ENCODE measurements at regions not wholly inside any gene's neighbourhood (a gene's known extent, or its start where the extent isn't known, plus 50 kb on each side); places are given as distances from the start of the nearest gene placed in this dataset.

DNA sequence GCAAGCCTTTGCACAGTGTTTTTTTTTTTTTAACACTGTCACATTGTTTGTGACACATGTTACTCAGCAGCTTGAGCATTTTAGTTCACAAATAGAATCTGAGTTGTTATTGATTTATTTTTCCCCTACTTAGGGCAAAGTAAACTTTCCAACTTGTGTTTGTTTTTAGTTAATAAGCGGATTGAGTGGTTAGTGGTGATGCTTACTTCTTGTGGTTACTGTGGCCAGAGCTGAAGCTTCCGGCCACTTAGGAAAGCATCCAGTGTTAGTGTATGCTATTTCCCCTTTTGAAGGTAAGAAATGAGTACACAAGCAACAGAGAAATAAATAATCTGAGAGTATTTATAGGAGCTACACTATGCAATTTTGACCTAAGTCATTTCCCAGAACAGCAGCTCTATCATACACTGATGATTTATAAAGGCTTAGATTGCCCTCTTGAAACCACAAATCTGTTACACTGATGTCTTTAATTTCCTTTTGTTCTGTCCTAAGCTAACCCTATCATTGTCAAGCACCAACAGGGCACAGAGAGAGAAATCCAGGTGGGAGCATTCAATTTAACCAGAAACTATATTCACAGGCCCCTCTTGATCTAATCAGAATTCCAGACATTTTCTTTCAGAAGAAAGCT is 2464.6 kb downstream of the PCDH7 start:
- no peak for DNase-seq (ENCODE audit: low read depth)
- TF ChIP-seq, protein P1, sequence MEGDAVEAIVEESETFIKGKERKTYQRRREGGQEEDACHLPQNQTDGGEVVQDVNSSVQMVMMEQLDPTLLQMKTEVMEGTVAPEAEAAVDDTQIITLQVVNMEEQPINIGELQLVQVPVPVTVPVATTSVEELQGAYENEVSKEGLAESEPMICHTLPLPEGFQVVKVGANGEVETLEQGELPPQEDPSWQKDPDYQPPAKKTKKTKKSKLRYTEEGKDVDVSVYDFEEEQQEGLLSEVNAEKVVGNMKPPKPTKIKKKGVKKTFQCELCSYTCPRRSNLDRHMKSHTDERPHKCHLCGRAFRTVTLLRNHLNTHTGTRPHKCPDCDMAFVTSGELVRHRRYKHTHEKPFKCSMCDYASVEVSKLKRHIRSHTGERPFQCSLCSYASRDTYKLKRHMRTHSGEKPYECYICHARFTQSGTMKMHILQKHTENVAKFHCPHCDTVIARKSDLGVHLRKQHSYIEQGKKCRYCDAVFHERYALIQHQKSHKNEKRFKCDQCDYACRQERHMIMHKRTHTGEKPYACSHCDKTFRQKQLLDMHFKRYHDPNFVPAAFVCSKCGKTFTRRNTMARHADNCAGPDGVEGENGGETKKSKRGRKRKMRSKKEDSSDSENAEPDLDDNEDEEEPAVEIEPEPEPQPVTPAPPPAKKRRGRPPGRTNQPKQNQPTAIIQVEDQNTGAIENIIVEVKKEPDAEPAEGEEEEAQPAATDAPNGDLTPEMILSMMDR (IDR thresholded peaks at IDR 0.05; ENCODE audit: insufficient read depth, low read depth, low read length) = no peak
- no peak overlapping the region for H3K4me3 ChIP-seq (ENCODE audit: low read depth, low read length)

DNA sequence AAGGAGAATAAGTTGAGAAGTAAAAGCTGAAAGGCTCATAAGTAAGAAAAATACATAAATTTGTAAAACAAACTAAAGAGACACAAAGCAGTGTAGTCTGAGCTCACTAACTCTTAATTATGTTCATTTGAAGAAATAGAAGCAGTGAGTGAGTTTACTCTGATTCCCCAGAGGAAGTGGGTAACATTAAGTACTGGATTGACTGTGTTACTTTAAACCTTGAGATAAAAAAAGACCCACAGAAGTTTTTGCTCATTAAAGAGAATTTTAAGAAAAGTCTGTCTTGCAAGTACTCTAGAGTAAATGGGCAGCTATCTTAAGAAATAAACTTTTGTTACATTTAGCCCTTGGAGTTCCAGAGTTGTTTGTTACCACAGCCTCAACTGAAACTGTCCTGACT is 2466.9 kb downstream of the PCDH7 start:
- TF ChIP-seq, protein P1 (IDR thresholded peaks at IDR 0.05; ENCODE audit: insufficient read depth, low read depth, low read length) = no peak
- DNase-seq (ENCODE audit: low read depth) = no peak
- no peak overlapping the region for H3K4me3 ChIP-seq (ENCODE audit: low read depth, low read length)

DNA sequence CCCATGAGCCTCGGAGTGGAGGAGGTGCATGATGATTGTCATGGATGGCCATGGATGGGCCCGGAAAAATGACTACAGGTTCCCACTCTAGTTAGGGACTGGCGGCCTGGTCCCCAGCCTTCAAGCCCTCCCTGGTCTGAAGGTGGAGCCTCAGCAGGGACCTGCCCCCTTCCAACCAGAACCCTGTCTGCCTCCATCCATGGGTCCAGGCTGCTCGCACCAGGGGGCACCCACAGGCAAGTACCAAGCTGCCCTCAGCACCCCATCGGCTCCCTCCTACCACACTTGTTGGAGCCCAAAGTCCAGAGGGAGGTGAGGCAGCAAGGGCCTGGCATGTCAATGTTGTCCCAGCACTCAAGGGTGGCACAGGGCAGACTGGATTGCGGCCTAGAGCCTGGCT is 2468.6 kb downstream of the PCDH7 start:
- TF ChIP-seq, protein P1 (IDR thresholded peaks at IDR 0.05; ENCODE audit: insufficient read depth, low read depth, low read length) = no peak
- H3K4me3 ChIP-seq (ENCODE audit: low read depth, low read length) = no peak overlapping the region
- no peak for DNase-seq (ENCODE audit: low read depth)

DNA sequence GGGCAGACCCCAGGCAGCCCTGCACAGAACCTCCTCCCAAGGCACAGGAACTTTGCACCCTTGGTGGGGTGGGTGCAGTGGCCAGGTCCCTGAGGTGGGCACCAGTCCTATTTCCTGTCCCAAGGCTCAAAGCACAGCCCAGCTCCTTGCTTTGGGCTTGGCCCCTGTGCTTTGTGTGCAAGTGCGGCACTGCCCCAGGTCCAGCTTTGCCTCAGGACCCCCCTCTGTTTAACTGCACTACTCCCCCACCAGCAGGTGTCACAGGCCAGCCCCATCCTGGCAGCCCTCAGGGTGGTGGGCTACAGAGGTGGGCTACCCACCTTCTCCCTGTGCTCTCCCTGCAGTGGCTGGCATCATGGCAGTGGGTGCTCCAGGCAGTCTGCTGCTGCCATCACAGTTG is 2469.0 kb downstream of the PCDH7 start:
- H3K4me3 ChIP-seq (ENCODE audit: low read depth, low read length) = no peak overlapping the region
- TF ChIP-seq, protein P1 (IDR thresholded peaks at IDR 0.05; ENCODE audit: insufficient read depth, low read depth, low read length) = no peak
- no peak for DNase-seq (ENCODE audit: low read depth)

DNA sequence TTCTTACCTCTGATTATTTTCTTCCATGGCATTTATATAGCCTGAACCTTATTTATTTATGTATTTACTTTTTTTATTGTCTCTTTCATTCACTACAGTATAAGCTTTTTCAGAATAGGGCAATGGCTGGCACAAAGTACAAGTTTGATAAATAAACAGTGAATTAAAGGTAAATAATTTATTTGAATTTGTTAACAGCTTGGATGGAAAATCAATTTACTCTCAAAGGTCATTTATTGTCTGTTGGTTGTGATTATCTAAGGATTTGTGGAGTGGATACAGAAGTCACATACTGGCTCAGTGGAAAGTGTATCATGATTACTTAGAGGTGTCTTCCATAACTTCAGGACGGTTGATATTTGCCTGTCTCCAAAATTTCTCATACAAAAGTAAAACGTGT is 2472.9 kb downstream of the PCDH7 start:
- TF ChIP-seq, protein P1 (IDR thresholded peaks at IDR 0.05; ENCODE audit: insufficient read depth, low read depth, low read length) = no peak
- H3K4me3 ChIP-seq (ENCODE audit: low read depth, low read length) = no peak overlapping the region
- no peak for DNase-seq (ENCODE audit: low read depth)

DNA sequence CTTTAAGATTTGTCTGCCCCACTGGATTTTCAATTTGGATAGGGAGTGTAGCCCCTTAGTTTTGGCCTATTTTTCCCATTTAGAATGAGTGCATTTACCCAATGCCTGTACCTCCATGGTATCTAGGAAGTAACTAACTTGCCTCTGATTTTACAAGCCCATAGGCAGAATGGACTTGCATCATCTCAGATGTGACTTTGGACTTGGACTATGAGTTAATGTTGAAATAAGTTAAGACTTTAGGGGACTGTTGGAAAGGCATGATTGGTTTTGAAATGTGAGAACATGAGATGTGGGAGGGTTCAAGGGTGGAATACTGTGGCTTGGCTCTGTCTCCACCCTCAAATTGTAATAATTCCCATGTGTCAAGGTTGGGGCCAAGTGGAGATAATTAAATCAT is 2480.2 kb downstream of the PCDH7 start:
- no peak overlapping the region for H3K4me3 ChIP-seq (ENCODE audit: low read depth, low read length)
- TF ChIP-seq, protein P1 (IDR thresholded peaks at IDR 0.05; ENCODE audit: insufficient read depth, low read depth, low read length) = no peak
- no peak for DNase-seq (ENCODE audit: low read depth)

DNA sequence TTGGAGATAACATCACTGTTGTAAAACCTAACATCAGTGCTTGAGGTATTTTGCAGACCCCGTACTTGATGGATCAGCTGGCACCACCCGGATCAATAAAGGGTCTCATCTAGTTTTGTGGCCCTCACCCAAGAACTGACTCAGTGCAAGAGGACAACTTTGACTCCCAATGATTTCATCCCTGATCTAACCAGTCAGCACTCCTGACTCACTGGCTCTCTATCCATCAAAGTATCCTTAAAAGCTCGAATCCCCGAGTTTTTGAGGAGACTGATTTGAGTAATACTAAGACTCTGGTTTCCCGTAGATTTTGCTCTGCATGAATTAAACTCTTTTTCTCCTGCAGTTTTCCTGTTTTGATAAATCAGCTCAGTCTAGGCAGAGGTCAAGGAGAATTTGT is 2498.1 kb downstream of the PCDH7 start:
- no peak overlapping the region for H3K4me3 ChIP-seq (ENCODE audit: low read depth, low read length)
- TF ChIP-seq, protein P1 (IDR thresholded peaks at IDR 0.05; ENCODE audit: insufficient read depth, low read depth, low read length) = no peak
- no peak for DNase-seq (ENCODE audit: low read depth)
